ENCODE measurements at regions not wholly inside any gene's neighbourhood (a gene's known extent, or its start where the extent isn't known, plus 50 kb on each side); places are given as distances from the start of the nearest gene placed in this dataset.

GRCh38 chr4:155532373-155533085, 134.1 kb upstream of the GUCY1A1 start:
- Histone ChIP-seq H3K79me2 (ENCODE audit: insufficient read depth, low read depth, low read length) (no peaks in the 10 kb centered on the region), H2AFZ (ENCODE audit: low read length) (no peak overlapping the region), H3K9me2 (ENCODE audit: insufficient read depth, low read length) (no peaks in the 10 kb centered on the region), H3K27ac (ENCODE audit: low read depth, low read length, poor library complexity, severe bottlenecking) (no peak overlapping the region), H3K4me2 (ENCODE audit: low read length) (no peak overlapping the region), H3K36me3 (ENCODE audit: insufficient read depth, low read length) (no peaks in the 10 kb centered on the region), H4K20me1 (ENCODE audit: insufficient read depth, low read length) (no peaks in the 10 kb centered on the region), H3K9me3 (ENCODE audit: low read length) (no peaks in the 10 kb centered on the region), H3K4me1 (ENCODE audit: insufficient read depth, low read length, poor library complexity, severe bottlenecking) (no peaks in the 10 kb centered on the region), H3K4me3 (ENCODE audit: low read depth, low read length, poor library complexity, severe bottlenecking) (no peak overlapping the region)
- no peak for DNase-seq (ENCODE audit: low spot score)
- ChIA-PET POLR2A (interaction anchor here (0.7 kb wide), 1 partner anchor 15 kb away, joined by 3 read pairs; no protein-coding TSS in a partner anchor), CTCF (ENCODE audit: unreplicated experiment) (no interaction called here)
- no TSS peak for BruUV-seq (replicated peaks)
- no peak for TF ChIP-seq EZH2phosphoT487 (IDR thresholded peaks at IDR 0.05; ENCODE audit: borderline replicate concordance, low read depth, low read length)
- no peak for TF ChIP-seq CTCF (conservative IDR thresholded peaks at IDR 0.05; ENCODE audit: low read length)
- intact Hi-C loops (cut with micrococcal nuclease; ENCODE audit: unreplicated experiment) = no loop called here

DNA sequence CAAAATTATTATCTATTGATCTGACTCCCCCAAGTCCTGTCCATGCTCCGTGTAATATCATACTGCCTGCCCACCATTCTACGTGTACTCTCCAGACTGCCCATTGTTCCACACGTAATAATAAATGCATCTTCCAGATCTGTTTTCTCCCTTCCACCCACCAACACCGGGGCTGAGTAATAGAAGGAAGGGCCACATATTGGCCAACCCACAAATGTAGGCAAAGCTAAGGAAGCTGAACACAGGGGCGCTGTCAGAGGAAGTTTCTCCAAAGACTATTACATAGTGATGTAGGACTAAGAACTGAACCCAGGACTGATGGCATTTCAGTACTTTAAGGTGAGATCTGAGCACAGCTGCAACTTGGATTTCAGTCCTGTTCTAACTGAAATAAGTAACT, 135.8 kb upstream of the GUCY1A1 start:
- no peaks in the 10 kb centered on the region for H3K9me3 ChIP-seq (ENCODE audit: low read length)
- H3K79me2 ChIP-seq (ENCODE audit: insufficient read depth, low read depth, low read length) = no peaks in the 10 kb centered on the region
- TF ChIP-seq EZH2phosphoT487 (IDR thresholded peaks at IDR 0.05; ENCODE audit: borderline replicate concordance, low read depth, low read length) (no peak), CTCF (conservative IDR thresholded peaks at IDR 0.05; ENCODE audit: low read length) (no peak)
- H3K9me2 ChIP-seq (ENCODE audit: insufficient read depth, low read length) = no peaks in the 10 kb centered on the region
- H3K27ac ChIP-seq (ENCODE audit: low read depth, low read length, poor library complexity, severe bottlenecking) = no peak overlapping the region
- no peaks in the 10 kb centered on the region for H4K20me1 ChIP-seq (ENCODE audit: insufficient read depth, low read length)
- H3K4me3 ChIP-seq (ENCODE audit: low read depth, low read length, poor library complexity, severe bottlenecking) = no peak overlapping the region
- no peak overlapping the region for H3K4me2 ChIP-seq (ENCODE audit: low read length)
- ChIA-PET CTCF (ENCODE audit: unreplicated experiment) (no interaction called here), POLR2A (no interaction called here)
- no peaks in the 10 kb centered on the region for H3K36me3 ChIP-seq (ENCODE audit: insufficient read depth, low read length)
- no TSS peak for BruUV-seq (replicated peaks)
- no peak for DNase-seq (ENCODE audit: low spot score)
- H2AFZ ChIP-seq (ENCODE audit: low read length) = no peak overlapping the region
- no peaks in the 10 kb centered on the region for H3K4me1 ChIP-seq (ENCODE audit: insufficient read depth, low read length, poor library complexity, severe bottlenecking)
- intact Hi-C loops (cut with micrococcal nuclease; ENCODE audit: unreplicated experiment) = no loop called here

GRCh38 chr4:155530290-155530689, 136.4 kb upstream of the GUCY1A1 start:
- CTCF ChIA-PET (ENCODE audit: unreplicated experiment) = no interaction called here
- POLR2A ChIA-PET = no interaction called here
- Histone ChIP-seq H3K27ac (ENCODE audit: low read depth, low read length, poor library complexity, severe bottlenecking) (no peak overlapping the region), H3K9me2 (ENCODE audit: insufficient read depth, low read length) (no peaks in the 10 kb centered on the region), H3K4me3 (ENCODE audit: low read depth, low read length, poor library complexity, severe bottlenecking) (no peak overlapping the region), H3K9me3 (ENCODE audit: low read length) (no peaks in the 10 kb centered on the region), H3K79me2 (ENCODE audit: insufficient read depth, low read depth, low read length) (no peaks in the 10 kb centered on the region), H3K36me3 (ENCODE audit: insufficient read depth, low read length) (no peaks in the 10 kb centered on the region), H4K20me1 (ENCODE audit: insufficient read depth, low read length) (no peaks in the 10 kb centered on the region), H2AFZ (ENCODE audit: low read length) (no peak overlapping the region), H3K4me2 (ENCODE audit: low read length) (no peak overlapping the region), H3K4me1 (ENCODE audit: insufficient read depth, low read length, poor library complexity, severe bottlenecking) (no peaks in the 10 kb centered on the region)
- TF ChIP-seq CTCF (conservative IDR thresholded peaks at IDR 0.05; ENCODE audit: low read length) (no peak), EZH2phosphoT487 (IDR thresholded peaks at IDR 0.05; ENCODE audit: borderline replicate concordance, low read depth, low read length) (no peak)
- BruUV-seq (replicated peaks) = no TSS peak
- no peak for DNase-seq (ENCODE audit: low spot score)
- intact Hi-C loops (cut with micrococcal nuclease; ENCODE audit: unreplicated experiment) = no loop called here

Data from OCI-LY7 (cell line).